Neural progenitor cell (in vitro differentiated cells): ENCODE measurements at regions not wholly inside any gene's neighbourhood (a gene's known extent, or its start where the extent isn't known, plus 50 kb on each side); places are given as distances from the start of the nearest gene placed in this dataset.

ENCODE experiments used
- EZH2 ChIP-seq: fragments of 200-600 bp; sonication (generic); IDR thresholded peaks from 2 replicates; pipeline ENCODE4 v1.6.1; 2017; ENCODE audit warnings: antibody characterized with exemption, mild to moderate bottlenecking, moderate library complexity
- EZH2phosphoT487 ChIP-seq: fragments of 200-600 bp; sonication (generic); IDR thresholded peaks from 2 replicates; pipeline ENCODE4 v1.6.1; 2017; ENCODE audit warnings: antibody characterized with exemption
- TF ChIP-seq, protein P1 (sequence below): fragments of 200-600 bp; sonication (generic); IDR thresholded peaks from 2 replicates; pipeline ENCODE4 v1.5.1; 2017; ENCODE audit warnings: antibody characterized with exemption, mild to moderate bottlenecking

- TF ChIP-seq, protein P1, sequence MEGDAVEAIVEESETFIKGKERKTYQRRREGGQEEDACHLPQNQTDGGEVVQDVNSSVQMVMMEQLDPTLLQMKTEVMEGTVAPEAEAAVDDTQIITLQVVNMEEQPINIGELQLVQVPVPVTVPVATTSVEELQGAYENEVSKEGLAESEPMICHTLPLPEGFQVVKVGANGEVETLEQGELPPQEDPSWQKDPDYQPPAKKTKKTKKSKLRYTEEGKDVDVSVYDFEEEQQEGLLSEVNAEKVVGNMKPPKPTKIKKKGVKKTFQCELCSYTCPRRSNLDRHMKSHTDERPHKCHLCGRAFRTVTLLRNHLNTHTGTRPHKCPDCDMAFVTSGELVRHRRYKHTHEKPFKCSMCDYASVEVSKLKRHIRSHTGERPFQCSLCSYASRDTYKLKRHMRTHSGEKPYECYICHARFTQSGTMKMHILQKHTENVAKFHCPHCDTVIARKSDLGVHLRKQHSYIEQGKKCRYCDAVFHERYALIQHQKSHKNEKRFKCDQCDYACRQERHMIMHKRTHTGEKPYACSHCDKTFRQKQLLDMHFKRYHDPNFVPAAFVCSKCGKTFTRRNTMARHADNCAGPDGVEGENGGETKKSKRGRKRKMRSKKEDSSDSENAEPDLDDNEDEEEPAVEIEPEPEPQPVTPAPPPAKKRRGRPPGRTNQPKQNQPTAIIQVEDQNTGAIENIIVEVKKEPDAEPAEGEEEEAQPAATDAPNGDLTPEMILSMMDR = no peak
- no peak for TF ChIP-seq EZH2
- TF ChIP-seq EZH2phosphoT487 = no peak
Measured at GRCh38 chr18:73724958-73725357, 422.7 kb downstream of the FBXO15 start.
